NCI-H2029 (cell line): ENCODE measurements at regions not wholly inside any gene's neighbourhood (a gene's known extent, or its start where the extent isn't known, plus 50 kb on each side); places are given as distances from the start of the nearest gene placed in this dataset.

Experiments
- DNase-seq: peaks from one replicate; lab custom pipeline; 2025; lab: John Stamatoyannopoulos, UW

GRCh38 chr18:76571689-76572088 lies 76.6 kb upstream of the ZNF516 start:
- no peak for DNase-seq

- no peak for DNase-seq
Observed at GRCh38 chr18:76570856-76571255, 75.8 kb upstream of the ZNF516 start.

- DNase-seq, result no peak
Observed at GRCh38 chr18:76569644-76570419, 74.8 kb upstream of the ZNF516 start.

- no peak for DNase-seq
Observed at GRCh38 chr18:76568731-76569130, 73.7 kb upstream of the ZNF516 start.

GRCh38 chr18:76567835-76568445 lies 72.9 kb upstream of the ZNF516 start:
- DNase-seq, result no peak

- DNase-seq, result no peak
Observed at GRCh38 chr18:76566987-76567386, 71.9 kb upstream of the ZNF516 start.

- DNase-seq, result no peak
Observed at GRCh38 chr18:76565238-76566173, 70.5 kb upstream of the ZNF516 start.

GRCh38 chr18:76564655-76565237 lies 69.7 kb upstream of the ZNF516 start:
- DNase-seq, result no peak

GRCh38 chr18:76564117-76564516 lies 69.1 kb upstream of the ZNF516 start:
- no peak for DNase-seq

GRCh38 chr18:76562286-76563122 lies 67.5 kb upstream of the ZNF516 start:
- DNase-seq, result no peak

GRCh38 chr18:76558881-76559667 lies 64.0 kb upstream of the ZNF516 start:
- no peak for DNase-seq

GRCh38 chr18:76557026-76557575 lies 62.1 kb upstream of the ZNF516 start:
- DNase-seq, result no peak

GRCh38 chr18:76554547-76555222 lies 59.6 kb upstream of the ZNF516 start:
- DNase-seq, result no peak

GRCh38 chr18:76553715-76554546 lies 58.9 kb upstream of the ZNF516 start:
- no peak for DNase-seq

GRCh38 chr18:76548541-76548940 lies 53.5 kb upstream of the ZNF516 start:
- no peak for DNase-seq

GRCh38 chr18:76547296-76547695 lies 52.3 kb upstream of the ZNF516 start:
- no peak for DNase-seq

GRCh38 chr18:76546436-76546835 lies 51.4 kb upstream of the ZNF516 start:
- no peak for DNase-seq

GRCh38 chr18:76546088-76546435 lies 51.0 kb upstream of the ZNF516 start:
- no peak for DNase-seq
